Embryonic facial prominence (tissue), 1 donor: ENCODE measurements at regions not wholly inside any gene's neighbourhood (a gene's known extent, or its start where the extent isn't known, plus 50 kb on each side); places are given as distances from the start of the nearest gene placed in this dataset.

Experiments used
- DNase-seq: peaks from one replicate; pipeline ENCODE4 v3.0.0-alpha.2; 2016; ENCODE audit errors: extremely low spot score

DNA sequence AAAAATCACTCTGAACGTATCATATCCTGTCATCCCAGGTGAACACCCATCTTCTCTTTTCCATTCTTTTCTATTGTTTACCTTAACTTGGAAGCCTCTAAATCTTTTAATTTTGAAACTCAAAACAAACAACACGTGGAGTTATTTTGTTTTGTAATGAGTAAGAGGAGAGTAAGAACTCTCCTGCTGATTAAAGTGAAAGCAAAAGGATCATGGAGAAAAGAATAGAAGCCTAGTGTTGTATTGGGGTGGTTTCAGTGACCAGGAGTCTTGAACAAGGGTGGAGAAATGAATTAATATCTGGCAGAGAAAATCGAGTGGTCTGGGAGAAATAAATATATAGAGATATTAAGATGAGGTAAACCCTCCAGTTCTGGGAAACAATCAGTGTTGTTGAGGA lies 237.4 kb upstream of the UGT8 start:
- DNase-seq: no peak

DNA sequence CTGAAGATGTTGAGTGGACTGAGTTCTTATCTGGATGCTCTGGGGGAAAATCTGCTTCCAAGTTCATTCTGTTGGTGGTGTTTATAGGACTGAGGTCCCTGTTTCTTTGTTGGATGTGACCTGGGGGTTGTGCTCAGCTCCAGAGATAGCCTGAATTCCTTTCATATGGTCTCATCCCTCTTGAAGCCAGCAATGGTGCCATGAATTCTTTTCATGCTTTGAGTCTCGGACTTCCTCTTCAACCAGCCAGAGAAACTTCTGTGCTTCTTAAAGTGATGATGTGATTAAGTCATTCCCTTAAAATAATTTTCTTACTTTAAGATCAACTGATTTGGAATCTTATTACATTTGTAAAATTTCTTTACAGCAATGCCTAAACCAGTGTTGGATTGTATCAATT lies 233.8 kb upstream of the UGT8 start:
- no peak for DNase-seq

DNA sequence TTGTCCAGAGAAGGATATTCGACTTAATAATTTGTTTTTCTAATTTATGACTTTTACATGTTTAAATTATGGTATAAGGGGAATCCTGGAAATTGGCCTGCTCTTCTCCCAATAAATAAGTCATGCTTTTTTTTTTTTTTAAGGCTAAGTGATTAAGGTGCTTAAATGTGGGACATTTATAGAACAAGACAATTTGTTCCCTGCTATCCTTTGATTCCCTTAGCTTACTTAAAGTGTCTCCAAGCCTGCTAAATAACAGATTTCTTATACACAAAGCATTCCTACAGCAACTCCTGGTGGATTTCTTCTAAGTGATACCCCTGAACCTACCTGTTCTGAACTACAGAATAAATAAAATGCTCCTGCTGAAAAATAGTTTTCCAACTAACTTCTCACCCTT lies 233.0 kb upstream of the UGT8 start:
- DNase-seq: no peak

DNA sequence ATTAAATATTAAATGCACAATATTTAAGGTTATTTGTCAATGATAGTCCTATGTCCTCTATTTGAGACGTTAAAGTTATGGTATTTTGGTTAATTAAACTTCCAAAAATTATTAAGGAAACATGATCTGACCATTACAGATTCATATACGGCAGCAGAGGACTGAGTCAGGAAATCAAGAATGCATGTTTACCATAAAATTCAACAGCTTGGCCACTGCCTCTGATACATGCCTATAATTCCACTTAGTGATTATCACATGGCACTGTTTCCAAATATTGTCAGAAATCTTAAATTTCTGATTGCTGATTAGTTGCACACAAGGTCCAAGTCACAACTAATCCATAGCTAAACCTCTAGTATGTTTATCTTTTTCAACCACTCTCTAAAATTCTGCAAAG lies 232.2 kb upstream of the UGT8 start:
- no peak for DNase-seq

DNA sequence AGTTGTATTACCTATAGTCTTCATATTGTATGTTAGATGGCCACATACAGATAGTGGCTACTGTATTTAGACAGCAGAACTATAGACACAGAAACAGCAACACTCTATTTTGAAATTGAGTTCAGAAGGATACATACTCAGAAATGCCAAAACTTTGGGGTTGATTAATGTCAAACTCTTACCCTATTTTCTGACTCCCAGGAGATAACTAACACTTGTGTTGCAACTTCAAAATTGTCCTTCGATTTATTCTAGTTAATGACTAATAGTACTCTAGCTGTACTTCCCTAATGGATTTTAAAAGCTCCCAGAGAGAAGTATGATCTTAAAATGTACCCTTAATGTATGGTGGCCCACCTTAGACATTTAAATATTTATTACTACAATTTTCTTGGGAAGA lies 229.9 kb upstream of the UGT8 start:
- DNase-seq: no peak

DNA sequence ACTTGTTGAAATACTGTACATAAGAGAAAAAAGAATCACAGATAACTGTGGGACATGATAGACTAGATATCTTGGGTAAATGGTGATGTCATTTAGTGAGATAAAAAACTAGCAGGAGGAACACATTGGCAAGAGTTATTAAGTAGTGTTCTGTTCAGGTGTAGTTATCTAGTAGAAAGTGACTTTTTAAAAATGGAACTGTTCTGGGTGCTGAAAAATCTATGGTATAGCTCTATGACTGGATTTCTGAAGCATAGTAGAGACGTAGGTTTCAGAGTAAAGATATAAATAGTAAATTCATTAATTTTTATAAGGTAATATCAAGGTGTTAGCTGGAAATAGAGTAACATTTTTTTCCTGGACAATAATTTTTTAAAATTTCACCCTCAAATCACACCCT lies 225.1 kb upstream of the UGT8 start:
- no peak for DNase-seq

DNA sequence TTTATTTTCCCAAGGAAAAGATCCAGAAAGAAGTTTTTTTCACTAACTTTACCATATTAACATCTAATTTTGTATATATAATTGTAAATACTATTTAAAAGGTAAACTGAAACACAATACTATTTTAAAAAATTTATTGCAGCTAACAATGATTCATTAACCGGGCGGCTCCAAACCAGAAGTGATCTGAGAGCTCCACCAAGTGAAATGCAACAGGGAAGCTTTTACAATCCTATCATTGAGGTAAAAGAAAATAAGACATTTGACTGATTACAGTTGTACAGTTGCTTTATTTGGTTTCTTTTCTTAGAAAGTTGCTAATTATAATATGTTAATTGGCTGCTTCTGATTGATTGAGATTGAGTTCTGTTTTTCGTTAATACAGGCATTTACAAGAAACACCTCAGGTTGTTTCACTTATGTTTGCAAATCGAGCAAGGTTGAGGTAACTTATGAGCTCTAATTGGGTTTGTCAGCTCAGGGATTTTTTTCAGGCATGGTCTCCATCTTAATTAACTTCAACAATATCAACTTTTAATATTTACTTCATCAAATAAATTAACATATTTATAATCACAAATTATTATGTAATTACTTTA lies 220.2 kb upstream of the UGT8 start:
- DNase-seq: peak; percentile 24

DNA sequence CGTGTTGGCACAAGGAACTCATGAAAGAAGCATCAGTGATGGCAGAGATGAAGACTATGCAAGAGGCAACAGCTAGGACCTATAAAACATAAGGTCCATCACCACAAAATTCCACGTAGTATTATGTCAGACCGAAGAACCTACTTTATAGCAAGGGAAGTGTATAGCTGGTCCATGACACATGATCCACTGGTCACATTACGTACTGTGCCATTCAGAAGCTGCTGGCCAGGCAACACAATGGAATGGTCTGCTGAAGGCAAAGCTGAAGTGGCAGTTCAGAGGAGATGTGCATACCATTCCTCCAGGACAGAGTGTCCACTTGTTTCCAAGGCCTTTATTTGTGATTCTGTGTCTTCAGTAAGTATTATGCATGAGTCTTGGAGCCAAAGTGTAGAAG lies 215.5 kb upstream of the UGT8 start:
- no peak for DNase-seq

DNA sequence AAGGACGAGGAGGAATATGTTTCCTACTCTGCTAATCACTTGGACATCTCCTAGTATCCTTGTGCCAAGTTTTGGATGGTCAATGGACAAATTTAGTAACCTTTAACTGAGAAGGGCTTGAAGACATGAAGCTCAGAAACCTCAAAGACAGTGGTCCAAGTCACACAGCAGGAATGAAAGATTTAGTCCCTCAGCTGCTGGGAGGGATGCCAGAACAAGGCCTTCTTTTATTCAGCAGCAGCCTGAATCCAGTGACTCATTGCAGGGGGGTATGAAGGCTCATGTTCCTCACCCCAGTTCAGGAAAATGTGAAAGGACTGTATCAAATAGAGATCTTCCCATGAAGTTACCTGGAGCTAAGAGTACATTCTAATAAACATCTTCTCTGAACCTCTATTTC lies 214.9 kb upstream of the UGT8 start:
- DNase-seq: no peak

DNA sequence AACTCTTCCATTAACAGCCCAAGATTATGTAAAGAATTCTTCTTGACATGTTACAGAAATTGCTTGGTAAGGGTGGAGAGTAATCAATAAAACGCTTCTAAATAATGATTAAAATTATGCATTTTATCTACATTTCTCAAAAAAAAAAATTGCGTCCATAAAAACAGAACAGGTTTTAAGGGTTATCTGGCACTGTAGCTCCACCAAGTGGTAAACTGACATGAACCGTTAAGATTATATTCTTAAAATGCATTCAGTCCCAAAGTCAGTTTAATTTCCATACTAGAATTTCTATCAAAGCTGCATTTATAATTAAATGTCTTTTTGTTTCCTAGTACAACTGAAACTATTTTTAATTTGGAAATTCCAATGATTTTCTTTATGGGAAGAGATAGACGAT lies 214.0 kb upstream of the UGT8 start:
- DNase-seq: no peak

DNA sequence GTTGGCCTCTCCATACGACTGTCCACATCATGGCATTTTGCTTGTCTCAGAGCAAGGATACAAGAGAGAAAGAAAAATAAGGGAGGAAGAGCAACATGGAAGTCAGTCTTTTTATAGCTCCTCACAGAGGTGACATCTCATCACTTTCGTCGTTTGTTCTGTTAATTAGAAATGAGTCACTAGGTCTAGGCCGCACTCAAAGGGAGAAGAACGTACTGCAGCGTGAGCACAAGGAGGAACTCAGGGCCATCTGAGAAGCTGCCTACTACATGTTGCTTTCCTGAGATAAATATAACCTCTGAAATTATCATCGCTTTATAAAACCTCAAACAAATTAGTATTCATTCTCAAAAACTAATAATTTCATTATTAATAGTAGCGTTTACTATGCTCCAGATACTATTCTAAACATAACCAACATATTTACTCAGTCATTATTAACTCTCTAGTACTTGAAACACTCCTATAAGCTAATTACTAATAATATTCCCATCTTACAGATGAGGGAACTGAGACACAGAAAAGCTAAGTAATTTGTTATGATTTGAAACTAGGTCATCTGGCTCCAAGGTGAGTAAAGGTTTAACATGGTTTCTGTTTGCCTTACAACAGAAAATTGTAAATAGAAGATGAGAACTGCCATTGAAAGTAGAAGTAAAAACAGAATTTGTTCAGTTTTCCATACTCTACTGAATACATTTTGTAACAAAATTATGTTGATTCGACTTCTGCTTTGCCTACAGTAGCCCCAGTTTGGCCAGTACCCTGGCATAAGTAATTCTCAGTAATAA lies 213.2 kb upstream of the UGT8 start:
- DNase-seq: no peak

DNA sequence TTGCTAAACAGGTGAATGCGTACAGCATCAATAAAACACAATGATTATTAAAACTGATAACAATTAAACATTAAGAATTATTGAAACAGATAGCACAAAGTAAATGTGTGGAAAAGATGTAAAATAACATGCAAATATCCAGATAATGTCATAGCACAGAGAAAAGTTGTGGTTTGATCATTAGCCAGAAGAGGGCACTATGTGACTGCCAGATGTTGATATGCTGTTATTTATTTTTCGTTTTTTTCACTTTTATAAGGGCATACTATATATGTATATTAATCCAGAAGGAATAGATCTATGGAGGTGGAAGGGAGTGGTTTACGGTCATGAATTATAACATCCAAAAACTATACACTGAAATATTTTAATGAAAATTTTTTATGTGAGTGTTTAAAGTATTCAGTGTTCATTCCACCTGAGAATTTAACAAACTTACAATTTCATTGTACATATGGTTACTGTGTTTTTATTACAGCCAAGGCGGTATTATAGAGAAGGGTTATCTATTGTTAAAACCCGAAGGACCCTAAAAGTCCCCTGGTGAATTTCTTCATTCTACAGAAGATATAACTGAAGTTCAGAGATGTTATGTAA lies 211.9 kb upstream of the UGT8 start:
- DNase-seq: peak; percentile 28

DNA sequence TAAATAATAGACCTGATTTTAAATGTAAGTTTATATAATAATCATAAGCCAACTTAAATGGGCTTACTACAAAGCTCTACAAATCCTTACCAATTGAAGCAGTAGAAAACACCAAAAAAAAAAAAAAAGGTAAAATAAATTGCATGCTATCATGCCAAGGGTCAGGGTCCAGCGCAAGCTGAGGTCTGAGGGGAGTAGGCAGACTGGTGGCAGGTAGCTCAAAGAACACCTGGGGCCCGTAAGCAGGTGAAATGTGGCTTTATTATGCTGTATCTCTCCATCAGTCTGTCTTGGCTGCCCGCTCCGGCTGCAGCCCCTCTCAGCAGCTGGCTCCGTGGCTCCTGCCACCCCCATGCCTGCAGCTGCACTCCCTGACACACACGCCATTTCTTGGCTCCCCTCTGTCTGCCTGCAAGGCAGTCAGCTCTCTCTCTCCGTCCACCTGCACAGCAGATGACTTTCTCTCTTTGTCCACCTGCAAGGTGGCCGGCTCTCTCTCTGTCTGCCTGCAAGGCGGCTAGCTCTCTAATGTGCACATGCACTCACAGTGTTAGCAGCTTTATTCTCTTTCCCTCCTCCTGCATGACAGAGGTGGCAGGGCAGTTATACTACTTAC lies 209.4 kb upstream of the UGT8 start:
- no peak for DNase-seq

DNA sequence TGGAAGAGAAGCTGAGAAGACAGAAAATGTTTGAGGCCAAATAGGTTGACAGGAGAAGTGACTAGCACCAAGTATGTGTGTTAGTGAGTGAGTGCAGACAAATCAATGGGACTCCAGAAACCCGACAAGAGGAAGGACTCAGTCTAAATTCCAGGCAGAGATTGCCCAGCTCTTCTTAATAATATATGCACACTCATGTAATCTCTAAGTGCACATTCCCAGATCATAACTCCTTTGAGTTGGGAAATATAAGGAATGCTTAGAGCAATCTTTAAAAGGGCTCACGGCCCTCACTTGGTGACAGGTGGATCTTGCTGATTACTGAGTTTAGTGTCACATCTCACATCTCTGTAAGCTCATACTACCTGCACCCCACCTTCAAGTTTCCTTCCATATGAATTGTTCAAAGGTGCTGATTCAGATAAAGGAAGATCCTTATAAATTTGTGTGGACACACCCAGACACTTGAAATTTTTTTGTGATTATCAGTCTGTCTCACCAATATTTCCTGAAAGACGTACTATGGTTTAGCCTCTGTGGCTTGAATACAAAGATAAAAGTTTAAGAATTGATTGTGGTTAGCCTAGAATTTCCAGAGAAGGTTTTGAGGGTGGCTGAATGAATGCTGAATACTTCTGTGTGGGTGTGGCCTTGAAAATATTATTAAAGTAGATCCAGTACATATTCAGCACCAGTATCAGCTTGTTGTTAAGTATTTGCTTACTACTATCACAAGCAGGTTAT lies 205.1 kb upstream of the UGT8 start:
- no peak for DNase-seq

DNA sequence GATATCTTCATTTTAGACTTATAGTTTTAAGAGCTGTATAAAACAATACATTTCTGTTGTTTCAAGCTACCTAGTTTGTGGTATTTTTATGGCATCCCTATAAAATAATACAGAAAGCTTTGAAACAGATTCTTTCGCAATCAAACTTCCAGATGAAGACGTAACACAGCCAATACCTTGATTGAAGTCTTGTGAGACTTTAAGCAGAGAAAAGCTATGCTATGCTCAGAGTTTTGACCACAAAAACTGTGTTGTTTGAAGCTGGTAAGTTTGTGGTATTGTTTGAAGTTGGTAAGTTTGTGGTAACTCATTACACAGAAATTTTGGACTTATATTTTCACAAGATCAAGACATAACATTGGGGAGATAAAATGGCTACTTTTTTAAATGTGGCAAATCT lies 201.8 kb upstream of the UGT8 start:
- DNase-seq: no peak

DNA sequence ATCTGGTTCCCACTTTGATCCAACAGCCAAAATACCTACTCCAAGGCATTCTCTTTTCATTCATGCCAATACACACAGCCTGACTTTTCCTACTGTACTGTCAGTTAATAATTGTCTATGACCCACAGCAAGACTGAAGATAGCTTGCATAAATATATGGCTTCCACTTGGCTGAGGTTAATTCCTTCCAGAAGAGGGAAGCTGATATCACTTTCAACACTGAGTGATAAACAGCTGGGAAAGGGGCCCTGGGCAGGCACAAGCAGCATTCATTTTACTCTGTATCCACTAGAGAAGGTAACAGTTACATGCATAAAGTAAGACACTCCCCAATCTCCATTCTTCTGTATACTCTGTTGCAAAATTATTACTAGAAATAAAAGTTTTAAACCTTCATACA lies 200.2 kb upstream of the UGT8 start:
- no peak for DNase-seq

DNA sequence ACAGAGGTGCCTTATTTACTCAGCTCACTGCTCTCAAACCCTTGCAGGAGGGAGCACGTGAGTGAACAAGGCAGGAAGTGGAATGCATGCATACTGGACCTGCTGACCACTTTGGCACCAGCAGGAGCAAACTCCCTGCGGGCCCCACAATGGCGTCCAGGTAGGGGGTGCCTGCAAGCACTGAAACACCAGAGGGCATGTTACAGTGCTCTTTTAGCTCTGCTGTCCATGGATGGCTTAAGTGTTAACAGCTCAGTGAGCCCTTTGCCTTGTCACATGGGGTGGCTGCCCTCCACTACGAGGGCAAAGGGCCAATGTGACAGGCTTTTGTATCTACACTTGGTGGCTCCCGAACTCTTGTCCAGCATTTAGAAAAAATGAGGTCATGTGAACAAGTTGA lies 199.5 kb upstream of the UGT8 start:
- DNase-seq: no peak

DNA sequence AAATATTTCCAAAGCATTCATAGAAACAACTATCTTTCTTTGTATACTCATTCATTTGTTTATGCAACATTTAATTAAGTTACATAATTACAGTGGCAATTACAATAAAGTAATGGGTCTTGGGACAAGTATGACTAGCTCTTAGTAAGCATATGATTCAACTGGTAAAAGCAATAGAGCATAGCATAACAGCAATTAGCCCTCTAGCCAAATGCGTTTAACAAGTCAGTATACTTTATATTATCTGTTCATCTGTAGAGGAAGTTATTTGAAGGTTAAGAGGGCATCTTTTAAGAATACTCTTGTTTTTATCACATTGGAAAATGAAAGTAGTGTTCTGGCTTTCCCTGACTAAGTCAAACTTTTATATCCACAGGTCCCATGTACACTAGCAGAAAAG lies 198.1 kb upstream of the UGT8 start:
- DNase-seq: no peak

DNA sequence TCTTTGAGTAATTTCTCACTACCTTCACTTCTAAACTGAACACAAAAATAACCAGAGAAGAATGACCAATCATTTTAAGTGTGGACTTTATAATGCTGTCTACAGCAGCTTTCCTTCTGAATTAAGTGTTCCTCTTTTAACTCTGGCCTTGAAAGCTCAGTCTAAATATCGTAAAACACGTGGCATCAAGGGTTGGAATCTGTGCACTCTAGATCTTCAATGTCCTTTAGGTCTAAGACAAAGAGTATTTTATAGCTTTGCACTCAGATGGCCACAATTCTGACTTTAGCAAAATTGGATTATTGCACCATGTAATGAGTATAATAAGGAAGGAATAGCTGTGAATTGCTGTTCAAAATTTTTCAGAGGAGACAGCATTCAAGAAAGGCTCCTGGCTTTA lies 197.1 kb upstream of the UGT8 start:
- DNase-seq: no peak

DNA sequence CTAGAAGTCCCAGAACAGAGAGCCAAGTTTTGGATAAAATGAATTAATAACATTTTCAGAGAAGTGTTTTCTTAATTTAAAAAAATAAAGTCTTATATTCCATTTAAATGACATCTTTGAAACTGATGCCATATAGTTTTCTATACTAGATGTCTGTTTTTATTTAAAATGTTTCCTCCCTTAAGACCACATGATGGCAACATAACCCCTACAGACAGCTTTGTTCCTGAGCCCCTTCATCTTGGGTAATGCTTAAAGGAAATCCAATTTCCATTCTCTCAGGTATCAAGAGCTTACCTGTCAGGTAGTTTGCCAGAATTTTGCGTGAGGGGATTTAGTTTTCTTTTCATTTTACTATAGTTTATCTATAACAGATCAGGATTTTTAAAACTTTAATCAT lies 181.4 kb upstream of the UGT8 start:
- DNase-seq: no peak

DNA sequence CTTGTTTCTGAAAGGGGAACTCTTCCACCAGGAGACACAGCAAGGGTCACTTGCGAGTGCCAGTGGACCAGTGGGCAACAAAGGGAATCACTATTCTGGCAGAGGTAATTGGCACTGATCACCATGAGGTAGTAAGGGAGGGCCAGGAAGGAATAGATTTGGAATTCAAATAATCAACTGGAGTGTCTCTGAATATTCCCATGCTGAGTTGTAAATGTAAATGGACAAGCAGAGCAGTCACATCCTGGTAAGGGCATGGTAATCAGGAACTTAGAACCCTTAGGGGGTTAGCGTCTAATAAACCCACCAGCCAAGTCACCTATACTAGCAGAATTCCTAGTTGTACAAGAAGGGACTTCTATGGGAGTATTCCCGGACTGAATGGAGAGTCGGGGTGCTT lies 178.5 kb upstream of the UGT8 start:
- no peak for DNase-seq

DNA sequence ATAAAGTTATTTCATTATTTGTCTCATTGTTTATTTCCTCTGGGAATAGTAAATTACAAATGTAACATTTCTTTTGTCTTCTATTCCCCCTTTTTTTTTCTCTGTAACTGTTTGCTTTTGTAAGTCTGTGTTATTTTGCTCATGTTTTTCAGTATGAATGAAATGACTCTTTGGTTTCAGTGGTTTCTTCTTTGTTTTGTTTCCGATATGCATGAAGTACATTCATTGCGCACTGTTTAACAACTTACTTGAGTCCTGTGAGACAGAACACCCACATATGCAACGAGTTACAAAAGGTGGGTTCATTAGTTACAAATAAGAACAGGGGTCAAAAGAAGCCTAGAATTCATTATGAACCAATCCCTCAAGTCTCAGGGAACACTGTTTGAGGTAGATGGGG lies 175.0 kb upstream of the UGT8 start:
- no peak for DNase-seq
